WTC11 (cell line): ENCODE measurements at regions not wholly inside any gene's neighbourhood (a gene's known extent, or its start where the extent isn't known, plus 50 kb on each side); places are given as distances from the start of the nearest gene placed in this dataset.

Experiments used
- ATAC-seq: fragments of 200-7000 bp; cut with Tn5 transposase; 2 replicates; pipeline ENCODE4 v1.10.0; 2021; ENCODE audit warnings: mild to moderate bottlenecking, moderate library complexity
- CTCF ChIA-PET: fragments of 300-600 bp; sonication (Branson Sonifier 250); formaldehyde crosslinking; loops from one replicate; lab custom pipeline; 2021; ENCODE audit warnings: antibody characterized with exemption; lab: Charles Lee
- POLR2A ChIA-PET: fragments of 350-600 bp; sonication (Branson Sonifier 250); formaldehyde crosslinking; loops from one replicate; lab custom pipeline; 2021; ENCODE audit warnings: antibody characterized with exemption; lab: Charles Lee
- DNase-seq: peaks from one replicate; pipeline ENCODE4 v3.0.0; 2021; ENCODE audit warnings: low spot score
- H3K27ac Mint-ChIP-seq: 2 replicates; pipeline ENCODE4 v1.8.0; 2021; ENCODE audit warnings: mixed read lengths
- H3K27me3 Mint-ChIP-seq: 2 replicates; pipeline ENCODE4 v1.8.0; 2021; ENCODE audit warnings: low read depth, mild to moderate bottlenecking, moderate library complexity, mixed read lengths
- H3K36me3 Mint-ChIP-seq: 2 replicates; pipeline ENCODE4 v1.8.0; 2021; ENCODE audit warnings: mixed read lengths
- H3K4me1 Mint-ChIP-seq: 2 replicates; pipeline ENCODE4 v1.8.0; 2022; ENCODE audit warnings: mixed read lengths
- H3K4me3 Mint-ChIP-seq: 2 replicates; pipeline ENCODE4 v1.8.0; 2021; ENCODE audit warnings: mild to moderate bottlenecking, moderate library complexity, mixed read lengths
- H3K9me3 Mint-ChIP-seq: 2 replicates; pipeline ENCODE4 v1.8.0; 2021; ENCODE audit warnings: mixed read lengths
- AR ChIP-seq: fragments of 250-450 bp; sonication (Bioruptor Pico); IDR thresholded peaks from 2 replicates; pipeline ENCODE4 v1.9.0; 2021; ENCODE audit warnings: mild to moderate bottlenecking
- E2F5 ChIP-seq: sonication (generic); formaldehyde crosslinking; IDR thresholded peaks from 2 replicates; pipeline ENCODE4 v1.8.1; 2022; ENCODE audit warnings: mild to moderate bottlenecking, moderate library complexity, missing genetic modification reagents
- HMGA2 ChIP-seq: fragments of 250-450 bp; sonication (Bioruptor Pico); IDR thresholded peaks from 2 replicates; pipeline ENCODE4 v1.4.0; 2021; ENCODE audit warnings: mild to moderate bottlenecking, moderate library complexity
- JUN ChIP-seq: sonication (generic); formaldehyde crosslinking; IDR thresholded peaks from 2 replicates; pipeline ENCODE4 v1.8.0; 2023; ENCODE audit warnings: mild to moderate bottlenecking, missing genetic modification reagents
- MXD4 ChIP-seq: fragments of 250-450 bp; sonication (Bioruptor Pico); IDR thresholded peaks from 2 replicates; pipeline ENCODE4 v1.8.0; 2021; ENCODE audit warnings: mild to moderate bottlenecking, moderate library complexity, borderline replicate concordance
- MYBL2 ChIP-seq: sonication (generic); formaldehyde crosslinking; IDR thresholded peaks from 2 replicates; pipeline ENCODE4 v1.8.1; 2023; ENCODE audit warnings: mild to moderate bottlenecking, moderate library complexity, missing genetic modification reagents
- NFYB ChIP-seq: sonication (generic); formaldehyde crosslinking; conservative IDR thresholded peaks from 2 replicates; pipeline ENCODE4 v1.8.0; 2022; ENCODE audit warnings: low read depth, missing genetic modification reagents
- PRDM15 ChIP-seq: sonication (generic); formaldehyde crosslinking; IDR thresholded peaks from 2 replicates; pipeline ENCODE4 v1.8.0; 2022; ENCODE audit warnings: missing genetic modification reagents
- RORB ChIP-seq: fragments of 250-450 bp; sonication (Bioruptor Pico); IDR thresholded peaks from 2 replicates; pipeline ENCODE4 v1.9.0; 2021; ENCODE audit warnings: mild to moderate bottlenecking
- SOX15 ChIP-seq: fragments of 250-450 bp; sonication (Bioruptor Pico); IDR thresholded peaks from 2 replicates; pipeline ENCODE4 v1.9.0; 2021; ENCODE audit warnings: mild to moderate bottlenecking
- SP1 ChIP-seq: sonication (generic); formaldehyde crosslinking; conservative IDR thresholded peaks from 2 replicates; pipeline ENCODE4 v1.8.1; 2022; ENCODE audit warnings: missing genetic modification reagents
- TCF7 ChIP-seq: sonication (generic); formaldehyde crosslinking; IDR thresholded peaks from 2 replicates; pipeline ENCODE4 v1.8.0; 2022; ENCODE audit warnings: mild to moderate bottlenecking, low read depth, missing genetic modification reagents, moderate library complexity
- TEAD1 ChIP-seq: sonication (generic); formaldehyde crosslinking; IDR thresholded peaks from 2 replicates; pipeline ENCODE4 v1.8.0; 2022; ENCODE audit warnings: mild to moderate bottlenecking, missing genetic modification reagents
- ZBTB21 ChIP-seq: sonication (generic); formaldehyde crosslinking; IDR thresholded peaks from 2 replicates; pipeline ENCODE4 v1.8.1; 2023; ENCODE audit warnings: mild to moderate bottlenecking, missing genetic modification reagents, borderline replicate concordance
- ZNF138 ChIP-seq: sonication (generic); formaldehyde crosslinking; conservative IDR thresholded peaks from 2 replicates; pipeline ENCODE4 v1.8.1; 2022; ENCODE audit warnings: mild to moderate bottlenecking, moderate library complexity, missing genetic modification reagents

- no peak for TF ChIP-seq SP1 (CRISPR knock-in tag)
- no peak for TF ChIP-seq ZNF138 (CRISPR knock-in tag)
- no peak for TF ChIP-seq ZBTB21 (CRISPR knock-in tag)
- no peak for TF ChIP-seq TCF7
- H3K27ac Mint-ChIP-seq, result no peak overlapping the region
- CTCF ChIA-PET, result interaction anchor here (0.9 to 2.4 kb wide), 4 partner anchors 16 to 216 kb away, joined by 3 to 15 read pairs (median 9); no protein-coding TSS in a partner anchor
These were observed 154.0 kb upstream of the GPR12 start for GRCh38 chr13:26914624-26915023.

GRCh38 chr13:26914148-26914547 is 153.6 kb upstream of the GPR12 start:
- ATAC-seq, result no peak

More at GRCh38 chr13:26914624-26915023, 154.0 kb upstream of the GPR12 start:
- POLR2A ChIA-PET, result no interaction called here
- no peaks in the 10 kb centered on the region for H3K36me3 Mint-ChIP-seq
- no peaks in the 10 kb centered on the region for H3K27me3 Mint-ChIP-seq
- peaks cover 4% of the 10 kb centered on the region; the same call in 1 of the 2 replicates for H3K4me1 Mint-ChIP-seq
- H3K9me3 Mint-ChIP-seq, result peaks cover 3% of the 10 kb centered on the region; the same call in 1 of the 2 replicates
- ATAC-seq, result no peak
- DNase-seq, result no peak
- no peak overlapping the region for H3K4me3 Mint-ChIP-seq

More at GRCh38 chr13:26914148-26914547, 153.6 kb upstream of the GPR12 start:
- Mint-ChIP-seq H3K9me3 (peaks cover 3% of the 10 kb centered on the region; the same call in 1 of the 2 replicates), H3K4me1 (peaks cover 4% of the 10 kb centered on the region; the same call in 1 of the 2 replicates), H3K27me3 (no peaks in the 10 kb centered on the region), H3K27ac (no peak overlapping the region), H3K4me3 (no peak overlapping the region), H3K36me3 (no peaks in the 10 kb centered on the region)
- POLR2A ChIA-PET, result no interaction called here
- CTCF ChIA-PET, result interaction anchor here (0.9 to 2.4 kb wide), 3 partner anchors 16 to 216 kb away, joined by 4 to 15 read pairs (median 14); no protein-coding TSS in a partner anchor
- no peak for TF ChIP-seq JUN (CRISPR knock-in tag)
- TF ChIP-seq E2F5, result no peak
- no peak for TF ChIP-seq MXD4 (CRISPR knock-in tag)
- TF ChIP-seq AR (CRISPR knock-in tag), result no peak
- TF ChIP-seq RORB (CRISPR knock-in tag), result no peak
- no peak for TF ChIP-seq PRDM15 (CRISPR knock-in tag)
- TF ChIP-seq TEAD1 (CRISPR knock-in tag), result no peak
- TF ChIP-seq NFYB (CRISPR knock-in tag), result no peak
- no peak for TF ChIP-seq SOX15 (CRISPR knock-in tag)
- no peak for TF ChIP-seq HMGA2 (CRISPR knock-in tag)
- no peak for TF ChIP-seq MYBL2
- no peak for DNase-seq
